GM21717 (cell line): ENCODE measurements at regions not wholly inside any gene's neighbourhood (a gene's known extent, or its start where the extent isn't known, plus 50 kb on each side); places are given as distances from the start of the nearest gene placed in this dataset.

Experiments used
- ATAC-seq: cut with Tn5 transposase; IDR thresholded peaks from one replicate; pipeline ENCODE4 v1.9.1; 2021; ENCODE audit warnings: mild to moderate bottlenecking, moderate library complexity; ENCODE audit not compliant: unreplicated experiment

DNA sequence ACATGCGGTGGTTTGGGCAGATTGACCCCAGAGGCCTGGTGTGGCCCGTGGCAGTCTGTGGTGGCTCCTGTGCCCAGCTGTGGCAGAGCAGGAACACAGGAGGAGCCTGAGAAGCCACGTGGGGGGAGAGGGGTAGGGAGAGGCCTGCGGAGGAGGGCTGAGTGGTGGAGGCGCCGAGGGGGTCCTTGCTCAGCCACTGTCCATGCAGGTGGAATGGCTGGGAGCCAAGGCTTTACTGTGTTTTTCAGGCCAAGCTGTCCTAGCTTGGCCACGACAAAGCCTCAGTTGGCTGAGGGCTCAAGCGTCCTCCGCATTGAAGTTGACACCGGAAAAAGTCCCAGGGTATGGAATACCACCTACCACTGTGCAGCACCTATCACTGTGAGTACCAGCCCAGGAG is 107.0 kb downstream of the VEGFA start:
- ATAC-seq = no peak

DNA sequence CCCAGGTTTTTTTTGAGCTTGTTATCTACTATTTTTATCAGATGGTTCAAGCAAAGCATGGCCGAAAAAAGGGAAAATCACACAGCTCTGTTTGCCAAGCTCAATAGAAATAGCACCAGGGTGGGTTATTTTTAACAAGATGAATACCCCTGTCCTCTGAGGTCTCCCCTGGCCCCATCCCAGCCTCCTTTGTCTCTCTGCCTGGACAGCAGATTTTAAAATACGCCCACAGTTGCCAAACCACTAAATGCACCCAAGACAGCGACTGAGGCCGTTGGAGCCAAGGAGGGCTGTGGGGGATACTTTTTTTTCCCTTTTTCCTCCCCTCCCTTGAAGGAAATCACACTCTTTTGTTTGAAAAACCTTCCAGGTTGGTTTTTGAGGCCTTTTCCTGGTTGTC is 106.6 kb downstream of the VEGFA start:
- ATAC-seq = no peak

DNA sequence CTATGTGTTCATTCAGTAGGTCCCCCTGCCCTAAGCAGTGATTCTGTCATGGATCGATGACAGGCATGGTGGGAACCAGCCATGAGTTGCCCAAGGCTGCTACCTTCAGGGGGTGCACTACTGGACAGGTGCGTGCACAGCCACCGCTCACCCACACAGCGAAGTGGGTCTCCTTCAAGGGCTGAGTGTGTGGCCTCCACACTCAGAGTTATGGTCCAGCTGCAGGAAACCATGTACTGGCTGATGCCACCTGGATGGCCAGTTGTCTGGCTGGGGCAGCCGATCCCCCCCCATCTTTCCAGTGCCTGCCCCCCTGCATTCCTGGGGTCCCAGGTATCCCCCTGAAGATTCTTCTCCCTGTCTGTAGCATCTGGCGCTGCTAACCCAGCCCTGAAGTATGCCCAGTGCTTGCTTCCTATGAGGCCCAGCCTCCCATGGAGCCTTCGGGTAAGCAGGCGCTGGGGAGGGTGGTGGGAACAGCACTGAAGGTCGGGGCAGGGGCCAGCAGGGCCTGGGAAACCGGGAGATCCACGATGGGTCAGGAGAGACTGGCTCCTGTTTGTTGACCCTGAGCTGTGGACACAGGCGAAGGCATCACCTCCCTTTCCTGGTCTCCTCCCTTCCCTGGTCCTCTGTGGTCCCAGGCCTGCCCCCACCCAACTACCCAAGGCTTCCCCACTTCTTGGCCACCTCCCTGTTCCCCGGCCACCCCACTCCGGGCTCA is 106.0 kb downstream of the VEGFA start:
- ATAC-seq = no peak

DNA sequence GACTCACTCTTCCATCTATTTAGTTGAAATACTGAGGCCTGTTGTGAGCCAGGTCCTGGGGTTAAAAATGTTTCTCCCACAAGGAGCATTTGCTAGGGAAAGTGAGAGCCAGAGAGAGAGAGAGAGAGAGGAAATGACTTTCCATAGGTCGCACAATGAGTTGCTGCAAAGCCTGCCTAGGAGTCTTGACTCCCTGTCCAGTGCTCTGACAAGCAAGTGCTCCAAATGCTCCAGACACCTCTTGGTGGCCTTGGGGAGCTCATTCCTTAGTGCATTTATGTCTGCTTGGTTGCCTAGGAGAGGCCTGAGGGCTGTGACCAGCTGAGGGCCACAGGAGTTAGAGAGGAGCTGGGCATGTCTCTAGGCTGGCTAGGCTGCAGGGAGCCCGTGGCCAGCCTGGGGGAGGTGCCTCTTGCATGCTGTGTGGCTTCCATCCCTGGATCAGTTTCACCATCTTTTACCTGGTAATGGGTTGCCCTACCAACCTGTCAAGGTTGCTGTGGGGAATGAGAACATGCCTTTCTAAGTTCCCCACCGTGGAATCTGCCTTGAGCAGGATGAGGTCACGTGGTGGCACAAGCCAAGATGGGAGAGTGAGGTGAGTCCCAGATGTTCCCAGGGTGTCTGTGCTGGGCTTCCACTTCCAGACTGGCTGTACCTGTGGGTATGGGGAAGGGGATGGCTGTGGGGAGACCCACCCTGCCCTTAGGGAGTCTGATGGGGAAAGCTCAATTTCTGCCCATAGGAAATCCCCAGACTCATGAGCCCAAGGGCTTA is 105.0 kb downstream of the VEGFA start:
- no peak for ATAC-seq

GRCh38 chr6:43873806-43874714 is 104.0 kb downstream of the VEGFA start:
- no peak for ATAC-seq

GRCh38 chr6:43871933-43872332 is 101.9 kb downstream of the VEGFA start:
- no peak for ATAC-seq

- ATAC-seq = no peak
These were observed 101.3 kb downstream of the VEGFA start for GRCh38 chr6:43871284-43871683.

GRCh38 chr6:43870660-43871061 is 100.7 kb downstream of the VEGFA start:
- no peak for ATAC-seq

- no peak for ATAC-seq
These were observed 100.0 kb downstream of the VEGFA start for GRCh38 chr6:43869792-43870659.

GRCh38 chr6:43869079-43869710 is 99.2 kb downstream of the VEGFA start:
- ATAC-seq = no peak

DNA sequence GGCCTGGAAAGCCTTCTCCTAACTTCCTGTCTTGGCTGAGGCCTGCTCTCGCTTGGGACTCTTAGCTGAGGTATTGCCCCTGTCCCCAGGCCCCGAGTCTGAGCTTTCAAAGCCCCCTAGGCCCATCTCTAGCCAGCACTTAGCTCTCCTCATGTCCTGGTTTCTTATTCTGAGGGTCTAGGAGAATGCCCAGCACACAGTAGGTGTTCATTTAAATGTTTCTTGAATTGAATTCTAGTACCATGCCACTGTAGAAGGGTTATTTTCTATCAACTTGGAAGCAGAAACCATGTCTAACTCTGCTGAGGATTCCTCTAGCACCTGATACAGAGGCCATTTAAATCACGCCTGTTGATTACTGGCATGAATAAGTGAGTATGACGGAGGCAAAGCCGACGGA is 98.5 kb downstream of the VEGFA start:
- no peak for ATAC-seq

DNA sequence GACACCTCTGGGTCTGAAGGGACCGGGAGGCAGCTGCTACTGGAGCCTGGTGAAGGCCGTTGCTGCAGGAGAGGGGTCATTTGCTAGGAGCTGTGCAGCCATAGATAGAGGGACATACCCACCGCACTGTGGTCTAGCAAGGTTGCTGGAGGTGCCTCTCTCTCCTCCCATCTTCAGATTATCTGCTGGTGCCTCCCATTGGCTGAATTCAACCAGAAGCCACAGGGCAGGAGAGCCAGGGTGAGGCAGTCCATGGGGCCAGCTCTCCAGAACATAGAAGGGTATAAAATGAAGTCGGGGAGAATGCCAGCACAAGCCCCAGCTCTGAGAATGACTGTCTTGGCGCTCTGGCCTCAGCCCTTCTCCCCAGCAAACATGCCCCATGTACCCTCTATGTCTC is 98.0 kb downstream of the VEGFA start:
- no peak for ATAC-seq

DNA sequence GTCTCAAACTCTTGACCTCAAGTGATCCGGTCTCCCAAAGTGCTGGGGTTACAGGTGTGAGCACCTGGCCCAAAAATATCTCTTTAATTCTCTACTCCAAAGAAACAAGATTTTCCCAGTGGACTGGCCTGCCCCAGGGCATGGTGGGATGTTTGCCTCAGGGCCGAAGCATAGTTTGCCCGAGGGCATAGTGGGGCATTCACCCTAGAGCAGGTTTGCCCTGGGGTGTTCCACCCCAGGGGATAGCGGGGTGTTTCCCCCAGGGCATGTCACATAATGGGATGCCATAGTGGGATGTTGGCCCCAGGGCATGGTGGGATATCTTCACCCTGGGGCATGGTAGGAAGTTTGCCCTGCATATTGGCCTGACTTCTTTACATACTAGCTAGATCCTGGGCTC is 97.2 kb downstream of the VEGFA start:
- no peak for ATAC-seq

GRCh38 chr6:43865932-43866645 is 96.1 kb downstream of the VEGFA start:
- no peak for ATAC-seq

DNA sequence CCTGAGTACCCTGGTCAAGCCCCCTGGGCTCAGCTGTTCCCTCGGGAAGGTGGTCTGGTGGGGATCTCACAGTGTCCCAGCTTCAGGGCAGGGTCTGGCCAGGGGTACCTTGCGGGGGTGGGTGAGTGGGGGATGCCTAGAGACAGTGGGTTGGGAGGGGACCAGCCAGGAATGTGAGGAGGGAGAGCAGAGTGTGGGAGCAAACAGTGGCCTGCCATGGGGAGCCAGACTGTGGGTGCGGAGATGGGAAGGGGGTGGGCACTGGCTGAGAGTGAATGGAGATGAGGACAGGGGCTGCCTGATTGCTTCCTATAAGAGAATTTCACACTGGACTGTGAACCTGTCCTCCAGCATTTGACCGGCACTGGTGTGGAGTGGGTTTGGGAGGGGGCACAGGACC is 95.1 kb downstream of the VEGFA start:
- no peak for ATAC-seq

DNA sequence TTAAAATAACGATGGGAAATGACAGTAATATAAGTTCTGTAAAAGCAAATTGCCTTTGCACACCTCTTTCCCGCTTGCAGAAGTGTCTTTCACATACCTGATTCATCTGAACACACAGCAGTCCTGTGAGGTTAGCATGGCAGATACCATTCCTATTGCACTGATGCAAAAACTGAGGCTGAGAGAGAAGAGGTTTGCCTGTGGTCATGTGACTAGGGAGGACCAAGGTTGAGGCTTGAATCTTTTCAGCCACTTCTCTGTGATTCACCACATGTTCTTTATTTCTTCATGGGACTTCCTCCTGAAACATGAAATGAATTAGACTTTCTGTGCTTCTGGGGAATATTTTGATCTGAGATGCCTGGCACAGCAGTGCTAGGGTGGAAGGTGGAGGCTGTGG is 92.9 kb downstream of the VEGFA start:
- ATAC-seq = no peak

- ATAC-seq = no peak
These were observed 91.3 kb downstream of the VEGFA start for GRCh38 chr6:43861212-43861894.

- no peak for ATAC-seq
These were observed 90.3 kb downstream of the VEGFA start for GRCh38 chr6:43860285-43860684.

- ATAC-seq = no peak
These were observed 89.2 kb downstream of the VEGFA start for GRCh38 chr6:43859213-43859612.
